Gastrocnemius medialis (tissue), 4 donors: ENCODE measurements at regions not wholly inside any gene's neighbourhood (a gene's known extent, or its start where the extent isn't known, plus 50 kb on each side); places are given as distances from the start of the nearest gene placed in this dataset.

Experiments
- ATAC-seq, 2 donors: fragments of 150-250 bp; one replicate each; pipeline ENCODE4 v1.9.1; 2016
- DNase-seq, 2 donors: peaks; one replicate each; pipeline ENCODE4 v3.0.0-alpha.2; 2019
- H3K27ac ChIP-seq, 4 donors: fragments of 200-600 bp; sonication (generic); 1 replicate in 1 of 4; 2 replicates in 3 of 4; pipeline ENCODE4 v1.5.1; 2016 to 2018; ENCODE audit warnings: mild to moderate bottlenecking in 2 of 4, moderate library complexity in 1 of 4
- H3K27me3 ChIP-seq, 3 donors: fragments of 200-600 bp; sonication (generic) in 2 of 3; 1 replicate in 1 of 3; 2 replicates in 2 of 3; pipeline versions ENCODE4 v1.5.1 to v1.6.0; 2016 to 2019; ENCODE audit warnings: mild to moderate bottlenecking in 1 of 3, moderate library complexity in 1 of 3
- H3K36me3 ChIP-seq, 2 donors: fragments of 200-600 bp; sonication (generic) in 1 of 2; one replicate each; pipeline ENCODE4 v1.5.1; 2017 to 2018
- H3K4me1 ChIP-seq, 2 donors: fragments of 200-600 bp; sonication (generic) in 1 of 2; one replicate each; pipeline ENCODE4 v1.5.1; 2016 to 2017; ENCODE audit warnings: mild to moderate bottlenecking in 2 of 2
- H3K4me3 ChIP-seq, 4 donors: fragments of 200-600 bp; sonication (generic) in 3 of 4; 1 replicate in 1 of 4; 2 replicates in 3 of 4; pipeline ENCODE4 v1.5.1; 2016 to 2019; ENCODE audit warnings: mild to moderate bottlenecking in 2 of 4
- H3K9me3 ChIP-seq, 3 donors: fragments of 200-600 bp; sonication (generic) in 2 of 3; 1 replicate in 1 of 3; 2 replicates in 2 of 3; pipeline ENCODE4 v1.5.1; 2016 to 2019
- POLR2A ChIP-seq, 2 donors: fragments of 450-650 bp; IDR thresholded peaks; one replicate each; pipeline ENCODE4 v1.6.1; 2017; ENCODE audit warnings: antibody characterized with exemption in 2 of 2, mild to moderate bottlenecking in 2 of 2, moderate library complexity in 2 of 2
- in situ Hi-C, 4 donors: fragments of 200-750 bp; cut with MboI; loops; one replicate each; pipeline versions ENCODE4 v1.15.0 to v1.8.0; 2017; ENCODE audit warnings: low sequenced_read_pairs in 4 of 4
- intact Hi-C: fragments of 100-400 bp; cut with DNase I; formaldehyde crosslinking; loops from one replicate; pipeline ENCODE4 v1.15.1; 2023; ENCODE audit warnings: low total_unique reads
- TF ChIP-seq, protein P1 (sequence below), 5 experiments: fragments of 450-650 bp in 3 of 5; fragments of 200-600 bp in 2 of 5; sonication (generic) in 2 of 5; IDR thresholded peaks in 4 of 5; conservative IDR thresholded peaks in 1 of 5; 1 replicate in 4 of 5; 2 replicates in 1 of 5; pipeline ENCODE4 v1.5.1; 2016 to 2019; ENCODE audit warnings: antibody characterized with exemption in 5 of 5, mild to moderate bottlenecking in 3 of 5, moderate library complexity in 3 of 5

GRCh38 chr2:236859908-236860307 is 225.8 kb upstream of the COPS8 start:
- Histone ChIP-seq H3K9me3 (no peaks in the 10 kb centered on the region), H3K27ac (no peak overlapping the region), H3K4me3 (no peak overlapping the region), H3K4me1 (no peaks in the 10 kb centered on the region), H3K36me3 (no peaks in the 10 kb centered on the region), H3K27me3 (no peaks in the 10 kb centered on the region)
- DNase-seq (no peak), ATAC-seq (no peak)
- intact Hi-C loops = no loop called here
- in situ Hi-C loops = no loop called here
- no peak for TF ChIP-seq POLR2A (IDR thresholded peaks at IDR 0.05)
- TF ChIP-seq, protein P1, sequence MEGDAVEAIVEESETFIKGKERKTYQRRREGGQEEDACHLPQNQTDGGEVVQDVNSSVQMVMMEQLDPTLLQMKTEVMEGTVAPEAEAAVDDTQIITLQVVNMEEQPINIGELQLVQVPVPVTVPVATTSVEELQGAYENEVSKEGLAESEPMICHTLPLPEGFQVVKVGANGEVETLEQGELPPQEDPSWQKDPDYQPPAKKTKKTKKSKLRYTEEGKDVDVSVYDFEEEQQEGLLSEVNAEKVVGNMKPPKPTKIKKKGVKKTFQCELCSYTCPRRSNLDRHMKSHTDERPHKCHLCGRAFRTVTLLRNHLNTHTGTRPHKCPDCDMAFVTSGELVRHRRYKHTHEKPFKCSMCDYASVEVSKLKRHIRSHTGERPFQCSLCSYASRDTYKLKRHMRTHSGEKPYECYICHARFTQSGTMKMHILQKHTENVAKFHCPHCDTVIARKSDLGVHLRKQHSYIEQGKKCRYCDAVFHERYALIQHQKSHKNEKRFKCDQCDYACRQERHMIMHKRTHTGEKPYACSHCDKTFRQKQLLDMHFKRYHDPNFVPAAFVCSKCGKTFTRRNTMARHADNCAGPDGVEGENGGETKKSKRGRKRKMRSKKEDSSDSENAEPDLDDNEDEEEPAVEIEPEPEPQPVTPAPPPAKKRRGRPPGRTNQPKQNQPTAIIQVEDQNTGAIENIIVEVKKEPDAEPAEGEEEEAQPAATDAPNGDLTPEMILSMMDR (IDR thresholded peaks at IDR 0.05 in 4 of 5, conservative IDR thresholded peaks at IDR 0.05 in 1 of 5) = no peak

- no peaks in the 10 kb centered on the region for H3K36me3 ChIP-seq
- no peak overlapping the region for H3K27ac ChIP-seq
- no peaks in the 10 kb centered on the region for H3K27me3 ChIP-seq
- no peak overlapping the region for H3K4me3 ChIP-seq
- in situ Hi-C loops (no loop called here), intact Hi-C loops (no loop called here)
- DNase-seq = no peak
- TF ChIP-seq, protein P1 (IDR thresholded peaks at IDR 0.05 in 4 of 5, conservative IDR thresholded peaks at IDR 0.05 in 1 of 5) = no peak
- no peak for TF ChIP-seq POLR2A (IDR thresholded peaks at IDR 0.05)
- no peak for ATAC-seq
- no peaks in the 10 kb centered on the region for H3K9me3 ChIP-seq
- H3K4me1 ChIP-seq = no peaks in the 10 kb centered on the region
These were observed 224.4 kb upstream of the COPS8 start for GRCh38 chr2:236861196-236861875.

DNA sequence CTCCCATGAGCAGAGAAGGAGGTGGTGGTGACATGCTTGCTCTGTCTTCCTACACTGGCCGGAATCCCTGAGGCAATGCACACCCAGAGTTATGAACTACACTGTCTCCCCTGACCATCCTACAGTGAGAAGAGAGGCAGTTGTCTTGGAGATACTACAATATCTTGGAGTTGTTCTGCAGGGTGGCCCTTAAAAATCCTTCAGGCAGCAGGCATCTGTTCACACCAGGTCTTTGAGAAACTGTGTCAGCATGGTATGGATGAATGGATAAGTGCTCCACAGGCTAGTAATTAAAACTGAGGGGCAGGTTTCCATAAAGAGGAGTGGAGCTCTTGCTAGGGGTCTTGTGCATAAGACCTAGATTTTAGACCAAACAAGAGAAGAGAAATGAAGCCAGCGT is 223.7 kb upstream of the COPS8 start:
- no peak for DNase-seq
- Histone ChIP-seq H3K27me3 (no peaks in the 10 kb centered on the region), H3K27ac (no peak overlapping the region), H3K4me3 (no peak overlapping the region), H3K36me3 (no peaks in the 10 kb centered on the region), H3K9me3 (no peaks in the 10 kb centered on the region), H3K4me1 (no peaks in the 10 kb centered on the region)
- intact Hi-C loops = no loop called here
- TF ChIP-seq POLR2A (IDR thresholded peaks at IDR 0.05) = no peak
- TF ChIP-seq, protein P1 (IDR thresholded peaks at IDR 0.05 in 4 of 5, conservative IDR thresholded peaks at IDR 0.05 in 1 of 5) = no peak
- in situ Hi-C loops = no loop called here
- no peak for ATAC-seq

- Histone ChIP-seq H3K27ac (no peak overlapping the region), H3K9me3 (no peaks in the 10 kb centered on the region), H3K36me3 (no peaks in the 10 kb centered on the region), H3K4me3 (no peak overlapping the region), H3K27me3 (no peaks in the 10 kb centered on the region), H3K4me1 (no peaks in the 10 kb centered on the region)
- no peak for DNase-seq
- intact Hi-C loops (no loop called here), in situ Hi-C loops (no loop called here)
- ATAC-seq = no peak
- TF ChIP-seq POLR2A (IDR thresholded peaks at IDR 0.05) = no peak
- TF ChIP-seq, protein P1 (IDR thresholded peaks at IDR 0.05 in 4 of 5, conservative IDR thresholded peaks at IDR 0.05 in 1 of 5) = no peak
These were observed 223.2 kb upstream of the COPS8 start for GRCh38 chr2:236862526-236862925.
